SK-N-SH (cell line): ENCODE measurements at regions not wholly inside any gene's neighbourhood (a gene's known extent, or its start where the extent isn't known, plus 50 kb on each side); places are given as distances from the start of the nearest gene placed in this dataset.

Experiments
- CTCF ChIA-PET: fragments of 300-600, 350-600 bp; formaldehyde crosslinking; extraction: SDS; loops from one replicate; lab custom pipeline; 2021; lab: Yijun Ruan, JAX
- POLR2A ChIA-PET: fragments of 350-600 bp; sonication (Branson Sonifier 250); formaldehyde crosslinking; extraction: SDS; loops from one replicate; lab custom pipeline; 2020; ENCODE audit warnings: antibody characterized with exemption, inconsistent platforms; lab: Yijun Ruan, JAX
- DNase-seq: peaks from one replicate; pipeline ENCODE4 v3.0.0; 2012
- H2AFZ ChIP-seq: fragments of 200-600 bp; sonication (generic); 2 replicates; pipeline ENCODE4 v1.8.1; 2016; ENCODE audit warnings: antibody characterized with exemption, mild to moderate bottlenecking, low read depth
- H3F3A ChIP-seq: fragments of 200-600 bp; sonication (generic); replicated peaks from 2 replicates; pipeline ENCODE3; 2016; ENCODE audit warnings: antibody characterized with exemption, mild to moderate bottlenecking; ENCODE audit not compliant: insufficient read depth
- H3K27ac ChIP-seq, 2 experiments: fragments of 200-500 bp in 1 of 2; fragments of 200-600 bp in 1 of 2; sonication (Bioruptor generic) in 1 of 2; sonication (generic), shearing (Covaris generic) in 1 of 2; 2 replicates each; pipeline versions ENCODE4 v1.5.1 to v1.6.1; 2014 to 2016; ENCODE audit warnings: low read depth in 2 of 2, inconsistent platforms in 1 of 2, low read length in 1 of 2, mild to moderate bottlenecking in 1 of 2, mixed read lengths in 1 of 2
- H3K27me3 ChIP-seq: fragments of 200-600 bp; sonication (generic), shearing (Covaris generic); 2 replicates; pipeline ENCODE4 v1.6.1; 2016; ENCODE audit warnings: mixed run types; ENCODE audit not compliant: insufficient read depth
- H3K36me3 ChIP-seq, 2 experiments: fragments of 200-500 bp in 1 of 2; fragments of 200-600 bp in 1 of 2; sonication (Bioruptor generic) in 1 of 2; sonication (generic) in 1 of 2; replicated peaks in 1 of 2; 2 replicates each; pipeline versions ENCODE3 to v1.5.1; 2014 to 2016; ENCODE audit warnings: low read length in 1 of 2, mild to moderate bottlenecking in 1 of 2; ENCODE audit not compliant: insufficient read depth in 2 of 2, control insufficient read depth in 1 of 2
- H3K4me1 ChIP-seq, 2 experiments: fragments of 200-500 bp in 1 of 2; fragments of 200-600 bp in 1 of 2; sonication (Bioruptor generic) in 1 of 2; sonication (generic), shearing (Covaris generic) in 1 of 2; 2 replicates each; pipeline versions ENCODE4 v1.5.1 to v1.6.1; 2014 to 2016; ENCODE audit warnings: low read depth in 1 of 2, low read length in 1 of 2, mixed run types in 1 of 2; ENCODE audit not compliant: insufficient read depth in 2 of 2, control insufficient read depth in 1 of 2
- H3K4me2 ChIP-seq: fragments of 200-600 bp; sonication (generic), shearing (Covaris generic); 2 replicates; pipeline ENCODE4 v1.6.1; 2017; ENCODE audit warnings: mixed run types
- H3K4me3 ChIP-seq, 2 experiments: fragments of 200-500 bp in 1 of 2; fragments of 200-600 bp in 1 of 2; sonication (Bioruptor generic) in 1 of 2; sonication (generic), shearing (Covaris generic) in 1 of 2; 2 replicates each; pipeline versions ENCODE4 v1.5.1 to v1.8.1; 2014 to 2016; ENCODE audit warnings: low read depth in 2 of 2, inconsistent platforms in 1 of 2, low read length in 1 of 2, mild to moderate bottlenecking in 1 of 2, mixed read lengths in 1 of 2, moderate library complexity in 1 of 2
- H3K79me2 ChIP-seq: fragments of 200-600 bp; sonication (generic); 2 replicates; pipeline ENCODE4 v1.8.1; 2017; ENCODE audit warnings: mild to moderate bottlenecking; ENCODE audit not compliant: insufficient read depth
- H3K9ac ChIP-seq: fragments of 200-600 bp; sonication (generic); 2 replicates; pipeline ENCODE4 v1.6.1; 2017; ENCODE audit warnings: mixed run types
- H3K9me2 ChIP-seq: fragments of 200-600 bp; sonication (generic); 2 replicates; pipeline ENCODE4 v1.6.1; 2017; ENCODE audit warnings: mixed run types
- H3K9me3 ChIP-seq: fragments of 200-600 bp; sonication (generic); 2 replicates; pipeline ENCODE4 v1.6.1; 2017; ENCODE audit warnings: mixed run types, mild to moderate bottlenecking, moderate library complexity
- H4K20me1 ChIP-seq: fragments of 200-600 bp; sonication (generic); 2 replicates; pipeline ENCODE4 v1.6.1; 2017; ENCODE audit warnings: mild to moderate bottlenecking, mixed run types; ENCODE audit not compliant: insufficient read depth
- CHD2 ChIP-seq: fragments of 150-350 bp; IDR thresholded peaks from 2 replicates; pipeline ENCODE4 v1.6.1; 2018; ENCODE audit warnings: low read length; ENCODE audit not compliant: partially characterized antibody
- FOXJ3 ChIP-seq: sonication (generic); formaldehyde crosslinking; IDR thresholded peaks from 2 replicates; pipeline ENCODE4 v1.5.1; 2020; ENCODE audit warnings: mild to moderate bottlenecking, missing genetic modification reagents
- FOXM1 ChIP-seq: IDR thresholded peaks from 2 replicates; pipeline ENCODE4 v1.4.0; 2012; ENCODE audit warnings: low read depth, mild to moderate bottlenecking
- GABPA ChIP-seq: IDR thresholded peaks from 2 replicates; pipeline ENCODE4 v1.4.0; 2012; ENCODE audit warnings: low read depth, mild to moderate bottlenecking
- GATA2 ChIP-seq: sonication (generic); formaldehyde crosslinking; IDR thresholded peaks from 2 replicates; pipeline ENCODE4 v1.5.0; 2020; ENCODE audit warnings: mild to moderate bottlenecking, missing genetic modification reagents
- MEF2A ChIP-seq: IDR thresholded peaks from 2 replicates; pipeline ENCODE4 v1.4.0; 2012; ENCODE audit warnings: low read depth, borderline replicate concordance
- MXI1 ChIP-seq: IDR thresholded peaks from 2 replicates; pipeline ENCODE4 v1.6.1; 2012; ENCODE audit warnings: mild to moderate bottlenecking, low read depth, low read length, improper control_type of control experiment
- NFIC ChIP-seq: IDR thresholded peaks from 2 replicates; pipeline ENCODE4 v1.4.0; 2012; ENCODE audit warnings: borderline replicate concordance
- NRF1 ChIP-seq: IDR thresholded peaks from 2 replicates; pipeline ENCODE4 v1.6.1; 2012; ENCODE audit warnings: low read depth, mild to moderate bottlenecking, low read length
- RAD21 ChIP-seq: IDR thresholded peaks from 2 replicates; pipeline ENCODE4 v1.6.1; 2012; ENCODE audit warnings: mild to moderate bottlenecking, low read length
- RCOR1 ChIP-seq: fragments of 150-350 bp; IDR thresholded peaks from 2 replicates; pipeline ENCODE4 v1.6.1; 2017; ENCODE audit warnings: antibody characterized with exemption, low read length
- RFX5 ChIP-seq: IDR thresholded peaks from 2 replicates; pipeline ENCODE4 v1.6.1; 2012; ENCODE audit warnings: mild to moderate bottlenecking, improper control_type of control experiment, low read length
- SMC3 ChIP-seq: IDR thresholded peaks from 2 replicates; pipeline ENCODE4 v1.6.1; 2012; ENCODE audit warnings: low read depth, low read length, improper control_type of control experiment
- YY1 ChIP-seq: IDR thresholded peaks from 2 replicates; pipeline ENCODE4 v1.4.0; 2012; ENCODE audit warnings: low read depth, mild to moderate bottlenecking
- WGBS: methylation state at CpG from one replicate; pipeline ENCODE4 v1.1.6; 2017; ENCODE audit warnings: low lambda C conversion rate; 5-methylcytosine and 5-hydroxymethylcytosine counted together
- TF ChIP-seq, protein P1 (sequence below): fragments of 150-350 bp; IDR thresholded peaks from 2 replicates; pipeline ENCODE4 v1.6.1; 2016; ENCODE audit warnings: mild to moderate bottlenecking, low read depth, low read length
- TF ChIP-seq, protein P2 (sequence below): IDR thresholded peaks from 2 replicates; pipeline ENCODE4 v1.4.0; 2012; ENCODE audit warnings: low read depth, borderline replicate concordance
- TF ChIP-seq, protein P3 (sequence below): fragments of 150-350 bp; IDR thresholded peaks from 2 replicates; pipeline ENCODE4 v1.6.1; 2017; ENCODE audit warnings: antibody characterized with exemption, low read length, low read depth, borderline replicate concordance
- TF ChIP-seq, protein P4 (sequence below): IDR thresholded peaks from 2 replicates; pipeline ENCODE4 v1.4.0; 2012; ENCODE audit warnings: low read depth

DNA sequence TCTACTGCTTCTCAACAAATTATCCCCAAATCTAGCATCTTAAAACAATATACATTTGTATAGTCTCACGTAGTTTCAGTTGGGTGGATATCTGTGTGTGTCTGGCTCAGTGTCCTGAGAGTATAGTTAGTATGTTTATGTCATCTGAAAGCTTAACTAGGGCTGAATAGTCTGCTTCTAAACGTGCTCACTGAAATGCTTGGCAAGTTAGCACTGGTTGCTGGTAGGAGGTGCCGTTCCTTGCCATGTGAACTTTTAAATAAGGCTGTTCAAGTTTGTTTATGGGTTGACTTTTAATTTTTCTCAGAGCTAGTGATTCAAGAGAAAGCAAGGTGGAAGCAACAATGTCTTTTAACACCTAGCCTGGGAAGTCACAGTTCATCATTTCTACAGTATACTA, 1673.6 kb downstream of the PCDH7 start (continued):
- TF ChIP-seq NFIC (no peak), MXI1 (no peak), GATA2 (CRISPR knock-in tag) (no peak), YY1 (no peak)

DNA sequence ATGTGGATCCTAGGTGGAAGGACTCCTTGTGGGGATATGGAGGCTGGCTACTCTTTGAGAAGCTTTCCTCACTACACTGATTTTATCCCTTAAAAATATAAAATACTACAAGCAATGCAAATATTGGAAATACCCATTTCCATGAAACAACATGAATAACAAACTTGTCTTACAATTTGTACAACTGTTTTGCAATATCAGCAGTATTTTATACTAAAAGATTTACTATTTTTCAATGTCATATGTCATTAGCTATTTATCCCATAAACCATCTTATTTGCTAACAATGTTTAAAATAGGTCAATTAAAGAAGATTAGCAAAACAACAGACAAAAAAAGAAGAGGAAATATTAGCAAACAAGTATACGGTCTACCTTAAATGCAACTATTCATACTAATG, 1674.1 kb downstream of the PCDH7 start:
- POLR2A ChIA-PET = no interaction called here
- no peak for DNase-seq
- H3K27me3 ChIP-seq = no peaks in the 10 kb centered on the region
- H3F3A ChIP-seq = no peaks in the 10 kb centered on the region
- WGBS = 56% methylated on average over 1 of the region's 1 CpG
- no peak overlapping the region for H2AFZ ChIP-seq
- CTCF ChIA-PET = no interaction called here
- no peaks in the 10 kb centered on the region for H3K79me2 ChIP-seq
- no peaks in the 10 kb centered on the region for H3K9me2 ChIP-seq
- H3K9me3 ChIP-seq = no peaks in the 10 kb centered on the region; the same call in 1 of the 2 replicates
- H3K4me2 ChIP-seq = no peak overlapping the region
- no peak overlapping the region for H3K4me3 ChIP-seq
- no peak overlapping the region for H3K27ac ChIP-seq
- H3K4me1 ChIP-seq = no peaks in the 10 kb centered on the region
- TF ChIP-seq GATA2 (CRISPR knock-in tag) = no peak
- TF ChIP-seq FOXJ3 (CRISPR knock-in tag) = no peak
- TF ChIP-seq CHD2 = no peak
- no peak for TF ChIP-seq RCOR1
- TF ChIP-seq RAD21 = no peak
- TF ChIP-seq FOXM1 = no peak
- TF ChIP-seq GABPA = no peak
- TF ChIP-seq NRF1 = no peak
- no peak for TF ChIP-seq MEF2A
- TF ChIP-seq, protein P1, sequence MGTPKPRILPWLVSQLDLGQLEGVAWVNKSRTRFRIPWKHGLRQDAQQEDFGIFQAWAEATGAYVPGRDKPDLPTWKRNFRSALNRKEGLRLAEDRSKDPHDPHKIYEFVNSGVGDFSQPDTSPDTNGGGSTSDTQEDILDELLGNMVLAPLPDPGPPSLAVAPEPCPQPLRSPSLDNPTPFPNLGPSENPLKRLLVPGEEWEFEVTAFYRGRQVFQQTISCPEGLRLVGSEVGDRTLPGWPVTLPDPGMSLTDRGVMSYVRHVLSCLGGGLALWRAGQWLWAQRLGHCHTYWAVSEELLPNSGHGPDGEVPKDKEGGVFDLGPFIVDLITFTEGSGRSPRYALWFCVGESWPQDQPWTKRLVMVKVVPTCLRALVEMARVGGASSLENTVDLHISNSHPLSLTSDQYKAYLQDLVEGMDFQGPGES = no peak
- TF ChIP-seq, protein P2, sequence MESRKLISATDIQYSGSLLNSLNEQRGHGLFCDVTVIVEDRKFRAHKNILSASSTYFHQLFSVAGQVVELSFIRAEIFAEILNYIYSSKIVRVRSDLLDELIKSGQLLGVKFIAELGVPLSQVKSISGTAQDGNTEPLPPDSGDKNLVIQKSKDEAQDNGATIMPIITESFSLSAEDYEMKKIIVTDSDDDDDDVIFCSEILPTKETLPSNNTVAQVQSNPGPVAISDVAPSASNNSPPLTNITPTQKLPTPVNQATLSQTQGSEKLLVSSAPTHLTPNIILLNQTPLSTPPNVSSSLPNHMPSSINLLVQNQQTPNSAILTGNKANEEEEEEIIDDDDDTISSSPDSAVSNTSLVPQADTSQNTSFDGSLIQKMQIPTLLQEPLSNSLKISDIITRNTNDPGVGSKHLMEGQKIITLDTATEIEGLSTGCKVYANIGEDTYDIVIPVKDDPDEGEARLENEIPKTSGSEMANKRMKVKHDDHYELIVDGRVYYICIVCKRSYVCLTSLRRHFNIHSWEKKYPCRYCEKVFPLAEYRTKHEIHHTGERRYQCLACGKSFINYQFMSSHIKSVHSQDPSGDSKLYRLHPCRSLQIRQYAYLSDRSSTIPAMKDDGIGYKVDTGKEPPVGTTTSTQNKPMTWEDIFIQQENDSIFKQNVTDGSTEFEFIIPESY = no peak
- TF ChIP-seq, protein P3, sequence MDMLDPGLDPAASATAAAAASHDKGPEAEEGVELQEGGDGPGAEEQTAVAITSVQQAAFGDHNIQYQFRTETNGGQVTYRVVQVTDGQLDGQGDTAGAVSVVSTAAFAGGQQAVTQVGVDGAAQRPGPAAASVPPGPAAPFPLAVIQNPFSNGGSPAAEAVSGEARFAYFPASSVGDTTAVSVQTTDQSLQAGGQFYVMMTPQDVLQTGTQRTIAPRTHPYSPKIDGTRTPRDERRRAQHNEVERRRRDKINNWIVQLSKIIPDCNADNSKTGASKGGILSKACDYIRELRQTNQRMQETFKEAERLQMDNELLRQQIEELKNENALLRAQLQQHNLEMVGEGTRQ = no peak
- TF ChIP-seq, protein P4, sequence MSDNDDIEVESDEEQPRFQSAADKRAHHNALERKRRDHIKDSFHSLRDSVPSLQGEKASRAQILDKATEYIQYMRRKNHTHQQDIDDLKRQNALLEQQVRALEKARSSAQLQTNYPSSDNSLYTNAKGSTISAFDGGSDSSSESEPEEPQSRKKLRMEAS = no peak
- TF ChIP-seq SMC3 = no peak
- no peak for TF ChIP-seq RFX5
- H4K20me1 ChIP-seq = no peaks in the 10 kb centered on the region
- H3K36me3 ChIP-seq = no peaks in the 10 kb centered on the region
- H3K9ac ChIP-seq = no peak overlapping the region
